ENCODE measurements at regions not wholly inside any gene's neighbourhood (a gene's known extent, or its start where the extent isn't known, plus 50 kb on each side); places are given as distances from the start of the nearest gene placed in this dataset.

GRCh38 chr2:16890081-16890480 lies 224.4 kb upstream of the CYRIA start:
- TF ChIP-seq CTCF (IDR thresholded peaks at IDR 0.05; ENCODE audit: low read length) (no peak), EZH2 (optimal IDR thresholded peaks at IDR 0.05; ENCODE audit: low read depth, low read length) (no peak)
